HG03135 (cell line): ENCODE measurements at regions not wholly inside any gene's neighbourhood (a gene's known extent, or its start where the extent isn't known, plus 50 kb on each side); places are given as distances from the start of the nearest gene placed in this dataset.
A peak's percentile ranks its signal among the peaks of the same experiment; 100 is the strongest.
"Not testable (repeated sequence)": the region's sequence is repeated elsewhere in the genome, so short reads cannot be mapped to it uniquely, and the experiment has no call there.

Experiments
- ATAC-seq: cut with Tn5 transposase; IDR thresholded peaks from one replicate; pipeline ENCODE4 v1.9.1; 2021; ENCODE audit warnings: mild to moderate bottlenecking, moderate library complexity; ENCODE audit not compliant: unreplicated experiment

- no peak for ATAC-seq
These were observed 366.1 kb upstream of the FAM47C start for GRCh38 chrX:36642052-36642451.

GRCh38 chrX:36650622-36651021, 357.5 kb upstream of the FAM47C start:
- ATAC-seq = no peak

- no peak for ATAC-seq
These were observed 324.7 kb upstream of the FAM47C start for GRCh38 chrX:36683507-36683906.

- no peak for ATAC-seq
These were observed 324.1 kb upstream of the FAM47C start for GRCh38 chrX:36684053-36684452.

DNA sequence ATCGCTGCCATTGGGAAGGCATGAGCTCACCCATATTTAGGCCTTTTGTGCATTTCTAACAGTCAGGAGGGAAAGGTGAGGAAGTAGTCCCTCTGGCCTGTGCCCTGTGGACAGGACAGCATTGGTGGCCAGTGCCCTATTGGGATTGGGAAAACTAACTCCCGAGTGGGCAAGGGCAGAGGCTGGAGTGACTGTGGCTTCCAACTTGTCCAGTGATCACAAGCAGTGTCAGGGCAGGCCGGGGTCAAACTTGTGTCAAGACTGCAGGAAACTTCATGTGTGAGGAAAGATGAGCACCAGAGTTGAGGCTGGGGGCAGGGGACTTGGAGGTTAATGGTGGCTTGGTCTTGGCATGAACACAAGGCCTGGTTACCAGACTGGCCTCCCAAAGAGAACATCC, 286.2 kb upstream of the FAM47C start:
- no peak for ATAC-seq

DNA sequence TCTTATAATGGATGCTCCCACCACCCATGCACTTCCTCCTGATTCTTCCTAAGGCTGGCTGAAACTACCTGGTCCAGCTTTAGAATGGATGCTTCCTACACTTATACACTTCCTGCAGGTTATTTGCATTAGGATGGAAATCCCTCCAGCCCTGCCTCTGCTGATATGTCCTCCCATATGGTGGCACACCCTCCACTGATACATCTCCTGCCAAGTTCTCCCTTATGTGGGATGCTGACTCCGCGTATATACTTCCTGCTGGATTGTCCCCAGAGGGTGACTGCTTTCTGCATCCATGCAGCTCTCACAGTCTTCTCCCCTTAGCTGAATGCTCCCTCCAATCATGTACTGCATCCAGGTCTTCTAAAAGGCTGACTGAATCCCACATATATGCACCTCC, 254.6 kb upstream of the FAM47C start:
- ATAC-seq = no peak

DNA sequence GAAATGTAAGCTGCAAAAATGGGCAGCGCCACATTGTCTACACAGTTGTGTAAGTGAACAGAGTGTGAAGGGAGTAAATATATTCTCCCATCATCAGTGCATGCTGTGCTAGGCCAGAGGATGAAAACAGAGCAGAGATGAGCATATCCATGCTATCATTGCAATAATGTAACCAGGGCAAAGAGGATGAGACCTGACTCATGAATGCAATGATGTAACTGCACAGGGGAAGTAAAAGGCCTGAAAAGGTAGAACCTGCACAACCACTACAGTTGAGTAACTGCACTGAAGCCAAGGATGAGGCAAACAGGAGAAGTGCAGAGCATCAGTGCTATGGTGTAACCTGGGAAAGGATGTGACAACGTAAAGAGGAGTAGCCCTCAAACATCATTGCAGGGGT, 220.4 kb upstream of the FAM47C start:
- no peak for ATAC-seq

DNA sequence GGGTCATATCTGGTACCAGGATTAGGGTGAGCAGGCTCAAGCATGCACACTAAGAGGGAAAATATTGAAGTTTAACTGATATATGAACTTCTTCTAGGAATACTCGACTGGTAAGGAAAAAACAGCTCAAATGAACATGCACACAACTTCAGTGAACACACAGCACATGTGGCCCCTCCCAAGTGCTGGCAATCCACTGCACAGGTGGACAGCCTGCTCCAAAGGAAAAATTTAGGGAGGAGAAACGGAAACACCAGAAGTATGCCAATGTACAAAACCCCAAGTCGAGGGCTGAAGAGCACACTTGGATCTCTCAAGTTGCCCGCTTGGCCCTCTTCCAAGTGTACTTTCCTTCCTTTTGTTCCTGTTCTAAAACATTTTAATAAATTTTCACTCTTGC, 205.0 kb upstream of the FAM47C start:
- no peak for ATAC-seq

- no peak for ATAC-seq
These were observed 204.1 kb upstream of the FAM47C start for GRCh38 chrX:36804066-36804465.

DNA sequence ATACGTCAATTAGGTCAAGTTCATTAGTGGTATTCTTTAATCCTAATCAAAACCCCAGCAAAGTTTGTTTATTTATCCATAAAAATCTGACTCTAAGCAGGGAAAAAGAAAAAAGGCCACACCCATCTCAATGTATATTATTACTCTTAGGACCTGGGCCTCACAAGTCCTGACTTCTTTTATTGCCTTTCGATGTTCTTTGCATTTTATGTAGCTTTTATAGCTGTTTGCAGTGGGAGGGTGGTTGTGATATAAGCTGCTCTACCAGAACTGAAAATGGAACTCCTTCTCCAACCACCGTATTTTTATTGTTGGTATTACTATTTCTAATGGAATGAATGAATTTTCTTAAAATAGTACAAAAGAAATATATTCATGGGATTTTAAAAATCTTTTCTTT, 163.3 kb upstream of the FAM47C start:
- ATAC-seq = no peak

DNA sequence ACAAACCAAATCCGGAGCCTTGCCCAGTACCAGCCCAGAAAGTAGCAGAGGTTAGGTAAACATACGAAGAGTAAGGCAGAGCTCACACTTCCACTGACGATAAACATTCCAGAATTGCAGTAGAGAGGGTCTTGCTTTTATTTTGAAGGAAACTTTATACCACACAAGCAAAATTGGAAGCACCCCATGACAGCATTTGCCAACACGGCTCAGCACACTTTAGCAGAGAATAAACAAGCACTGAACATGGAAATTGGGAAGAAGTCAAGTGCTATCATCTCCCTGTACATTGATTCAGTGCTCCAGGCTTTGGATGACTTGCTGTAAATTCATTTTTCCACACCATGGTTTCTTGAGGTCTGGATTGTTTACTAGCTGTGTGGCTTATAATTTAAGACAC, 160.7 kb upstream of the FAM47C start:
- no peak for ATAC-seq

GRCh38 chrX:36849407-36849806, 158.8 kb upstream of the FAM47C start:
- no peak for ATAC-seq

DNA sequence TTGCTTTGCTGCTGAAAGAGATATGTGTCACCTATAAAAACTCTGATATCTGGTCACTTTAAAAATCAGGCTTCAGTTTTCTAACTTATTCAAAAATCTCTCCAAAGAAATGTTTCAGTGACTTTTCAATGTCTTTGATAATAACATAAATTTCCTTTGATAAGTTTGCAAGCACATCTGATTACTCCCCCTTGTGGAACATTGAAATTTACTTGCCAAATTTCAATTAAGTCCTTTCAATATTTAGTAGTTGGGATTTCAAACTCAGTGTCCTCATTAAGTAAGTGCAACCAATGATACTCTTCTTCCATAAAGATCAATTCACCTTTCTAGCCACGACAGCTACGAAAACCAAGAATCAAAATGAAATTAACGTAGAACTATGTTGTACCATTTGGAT, 151.3 kb upstream of the FAM47C start:
- ATAC-seq = no peak

DNA sequence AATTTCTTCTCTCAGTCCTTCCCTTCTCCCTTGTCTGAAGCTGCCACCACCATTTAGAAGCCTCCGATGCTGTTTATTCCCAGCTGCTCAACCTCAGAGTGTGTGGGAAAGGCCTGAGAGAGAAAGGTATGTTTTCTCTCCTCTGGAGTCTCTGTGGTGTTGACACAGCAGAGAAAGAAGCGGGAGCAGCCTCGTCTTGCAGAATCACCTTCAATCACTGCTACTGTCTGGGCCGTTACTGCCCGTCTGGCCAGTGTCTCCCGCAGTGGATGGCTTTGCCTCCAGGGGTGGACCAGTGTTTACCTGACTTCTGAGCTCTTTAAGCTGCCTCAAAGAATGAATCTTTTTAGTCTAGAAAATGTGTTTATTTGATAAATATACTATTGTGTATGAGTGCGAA, 148.9 kb upstream of the FAM47C start:
- ATAC-seq = no peak

DNA sequence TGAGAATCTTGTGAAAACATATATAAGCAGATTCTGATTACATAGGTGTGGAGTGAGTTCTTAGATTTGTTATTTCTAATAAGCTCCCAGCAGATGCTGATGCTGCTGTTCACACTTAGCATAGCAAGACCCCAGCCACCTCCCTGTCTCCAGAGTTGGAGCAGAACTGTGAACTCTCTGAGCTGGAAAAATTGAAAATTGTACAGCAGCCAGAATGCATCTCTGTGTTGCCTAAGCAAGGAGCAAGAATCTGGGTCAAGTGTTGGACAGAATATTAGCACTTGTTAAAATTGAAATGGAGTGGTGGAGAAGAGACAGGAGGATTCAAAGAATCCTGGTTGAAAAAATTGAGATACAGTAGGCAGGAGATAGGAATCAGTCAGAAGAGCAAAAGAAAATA, 146.6 kb upstream of the FAM47C start:
- no peak for ATAC-seq

DNA sequence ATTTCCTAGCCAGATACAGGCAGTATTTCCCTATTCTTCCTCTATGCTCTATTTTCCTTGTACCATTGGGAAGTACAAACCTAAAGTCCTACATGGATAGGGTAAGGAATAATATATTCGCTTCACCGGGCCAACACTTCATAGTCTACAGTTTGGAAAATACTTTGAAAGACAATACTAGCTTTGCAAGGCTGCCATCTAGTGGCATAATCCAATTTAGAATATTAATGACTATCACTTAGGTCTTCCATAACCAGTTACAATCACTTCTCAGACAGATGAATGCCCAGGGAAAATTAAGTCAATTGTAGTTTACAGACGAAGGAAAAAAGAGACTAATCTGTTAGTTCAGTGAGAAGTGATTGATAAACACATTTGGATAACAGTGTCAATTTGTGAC, 141.0 kb upstream of the FAM47C start:
- ATAC-seq = no peak

DNA sequence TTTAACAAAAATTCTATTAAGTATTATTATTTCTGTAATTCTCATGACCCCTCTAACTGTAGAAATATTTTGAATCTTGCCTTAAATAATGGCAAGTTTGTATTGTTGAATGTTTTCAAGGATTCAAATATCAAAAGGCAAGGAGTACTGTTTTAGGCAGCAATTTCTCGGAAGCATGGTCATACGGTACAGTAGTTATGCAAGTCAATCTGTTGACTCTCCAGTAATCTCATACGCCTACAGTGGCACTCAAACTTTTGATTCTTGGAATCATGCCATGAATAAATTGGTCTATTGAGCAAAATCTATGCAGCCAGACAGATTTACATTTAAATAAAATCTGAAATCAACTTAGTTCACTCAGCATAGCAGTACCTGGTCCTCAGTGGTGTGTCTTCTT, 139.6 kb upstream of the FAM47C start:
- no peak for ATAC-seq

DNA sequence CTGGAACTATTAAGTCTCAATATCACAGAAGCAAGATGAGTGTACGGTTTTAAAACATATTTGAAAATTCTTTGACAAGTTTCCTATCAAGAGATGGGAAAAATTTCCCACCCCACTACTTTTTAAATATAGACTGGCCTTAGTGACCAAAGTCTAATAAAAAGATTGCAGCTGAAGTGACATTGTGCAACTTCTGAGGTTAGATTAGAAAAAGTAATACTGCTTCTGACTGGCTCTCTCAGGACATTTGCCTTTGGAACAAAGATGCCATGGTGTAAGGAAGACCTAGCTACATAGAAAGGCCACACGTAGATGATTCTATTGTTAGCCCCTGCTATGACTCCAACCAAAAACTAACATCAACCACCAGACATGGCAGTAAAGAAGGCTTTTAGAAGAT, 138.7 kb upstream of the FAM47C start:
- no peak for ATAC-seq

DNA sequence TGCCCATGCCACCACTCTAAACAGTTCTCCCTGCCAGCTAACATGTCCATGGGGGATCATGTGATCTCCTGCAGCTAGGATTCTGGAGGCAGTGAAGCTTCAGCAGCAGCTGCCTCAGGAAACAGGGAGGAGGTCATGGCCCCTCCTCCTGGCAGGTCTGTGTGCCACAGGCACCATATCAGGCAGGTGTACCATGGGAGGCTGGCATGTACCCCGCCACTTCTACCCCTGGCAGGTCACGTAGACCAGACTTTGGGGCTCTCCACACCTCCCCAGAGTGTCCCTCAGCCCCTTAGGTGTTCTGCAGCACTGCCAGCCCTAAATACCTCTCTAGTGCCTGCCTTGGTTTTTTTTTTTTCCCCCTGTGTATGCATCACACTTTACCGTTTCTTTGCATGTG, 110.5 kb upstream of the FAM47C start:
- ATAC-seq = no peak

DNA sequence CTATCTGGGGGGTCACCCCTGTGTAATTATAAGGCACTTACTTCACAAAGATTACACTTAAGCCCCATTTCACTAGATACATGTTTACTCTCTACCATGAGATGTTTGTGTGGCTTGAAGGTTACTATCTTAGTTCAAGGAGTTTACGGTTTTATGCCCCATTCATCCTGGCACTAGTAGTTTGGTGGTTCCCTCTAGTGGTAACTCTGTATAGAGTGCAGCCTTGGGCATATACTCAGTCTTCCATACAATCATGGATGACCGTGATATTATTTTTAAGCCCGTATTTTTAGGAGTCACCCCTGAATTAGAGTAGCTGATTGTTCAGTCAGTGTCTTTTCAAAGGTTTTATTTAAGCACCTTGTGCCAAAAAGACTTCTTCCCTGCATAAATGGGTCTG, 109.9 kb upstream of the FAM47C start:
- peak; percentile 57 for ATAC-seq

GRCh38 chrX:36904561-36904960, 103.6 kb upstream of the FAM47C start:
- ATAC-seq = not testable (repeated sequence)

DNA sequence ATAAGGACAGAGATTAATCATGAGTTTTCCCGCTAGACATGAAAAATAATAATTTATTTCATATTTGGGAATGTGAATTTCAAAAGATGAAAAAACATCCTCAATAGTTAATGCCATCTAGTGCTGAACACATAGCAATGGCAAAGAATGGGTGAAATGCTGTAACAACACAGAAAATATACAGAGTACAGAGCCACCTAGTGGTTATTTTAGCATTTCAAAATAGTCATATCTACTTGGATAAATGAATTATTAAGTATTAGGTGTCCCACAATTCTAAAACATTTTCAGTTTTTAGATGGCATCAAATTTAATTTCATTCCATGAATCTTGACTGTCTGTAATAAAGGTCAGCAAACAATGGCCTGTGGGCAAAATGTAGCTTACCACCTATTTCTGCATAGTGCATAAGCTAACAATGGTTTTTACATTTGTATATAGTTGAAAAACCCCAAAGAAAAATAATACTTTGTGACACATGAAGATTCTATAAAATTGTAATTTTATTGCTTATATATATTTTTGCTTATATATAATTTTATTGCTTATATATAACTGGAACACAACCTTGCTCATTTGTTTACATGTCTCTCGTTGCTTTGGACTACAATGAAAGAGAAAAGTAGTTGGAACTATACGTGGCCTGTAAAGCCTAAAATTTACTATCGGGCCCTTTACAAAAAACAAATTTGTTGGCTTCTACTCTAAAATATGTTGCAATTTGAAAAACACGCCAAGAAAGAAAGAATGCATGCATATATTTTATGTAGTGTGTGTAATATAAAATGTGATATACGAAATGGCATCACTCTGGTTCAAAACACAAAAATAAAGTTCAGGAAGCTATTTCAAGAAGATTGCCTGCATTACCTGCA, 99.1 kb upstream of the FAM47C start:
- ATAC-seq = peak; percentile 82

- no peak for ATAC-seq
These were observed 98.5 kb upstream of the FAM47C start for GRCh38 chrX:36909676-36910030.
